ENCODE measurements at regions not wholly inside any gene's neighbourhood (a gene's known extent, or its start where the extent isn't known, plus 50 kb on each side); places are given as distances from the start of the nearest gene placed in this dataset.

GRCh38 chr6:140414966-140415620 lies 1040.6 kb upstream of the CITED2 start:
- H3K27ac ChIP-seq, result no peak overlapping the region
- no peak for ATAC-seq
- in situ Hi-C loops (cut with MboI; ENCODE audit: low sequenced_read_pairs in 4 of 4), result no loop called here
- H3K27me3 ChIP-seq, result no peaks in the 10 kb centered on the region
- no peaks in the 10 kb centered on the region for H3K9me3 ChIP-seq
- no peak for TF ChIP-seq CTCF (IDR thresholded peaks at IDR 0.05 in 4 of 5, conservative IDR thresholded peaks at IDR 0.05 in 1 of 5)
- TF ChIP-seq POLR2A (IDR thresholded peaks at IDR 0.05), result no peak
- H3K4me1 ChIP-seq, result no peaks in the 10 kb centered on the region
- intact Hi-C loops (cut with DNase I; ENCODE audit: low total_unique reads), result no loop called here
- no peak for DNase-seq
- H3K4me3 ChIP-seq, result no peak overlapping the region
- no peaks in the 10 kb centered on the region for H3K36me3 ChIP-seq

- Histone ChIP-seq H3K4me1 (no peaks in the 10 kb centered on the region), H3K27me3 (no peaks in the 10 kb centered on the region), H3K27ac (no peak overlapping the region), H3K36me3 (no peaks in the 10 kb centered on the region), H3K9me3 (no peaks in the 10 kb centered on the region), H3K4me3 (no peak overlapping the region)
- in situ Hi-C loops (cut with MboI; ENCODE audit: low sequenced_read_pairs in 4 of 4) (no loop called here), intact Hi-C loops (cut with DNase I; ENCODE audit: low total_unique reads) (no loop called here)
- ATAC-seq, result no peak
- TF ChIP-seq CTCF (IDR thresholded peaks at IDR 0.05 in 4 of 5, conservative IDR thresholded peaks at IDR 0.05 in 1 of 5) (no peak), POLR2A (IDR thresholded peaks at IDR 0.05) (no peak)
- no peak for DNase-seq
Observed at GRCh38 chr6:140403020-140403419, 1028.6 kb upstream of the CITED2 start.

GRCh38 chr6:140401761-140402160 lies 1027.3 kb upstream of the CITED2 start:
- Histone ChIP-seq H3K27me3 (no peaks in the 10 kb centered on the region), H3K27ac (no peak overlapping the region), H3K36me3 (no peaks in the 10 kb centered on the region), H3K9me3 (no peaks in the 10 kb centered on the region), H3K4me3 (no peak overlapping the region), H3K4me1 (no peaks in the 10 kb centered on the region)
- intact Hi-C loops (cut with DNase I; ENCODE audit: low total_unique reads) (no loop called here), in situ Hi-C loops (cut with MboI; ENCODE audit: low sequenced_read_pairs in 4 of 4) (no loop called here)
- DNase-seq (no peak), ATAC-seq (no peak)
- TF ChIP-seq CTCF (IDR thresholded peaks at IDR 0.05 in 4 of 5, conservative IDR thresholded peaks at IDR 0.05 in 1 of 5), result no peak
- TF ChIP-seq POLR2A (IDR thresholded peaks at IDR 0.05), result no peak

- ATAC-seq (no peak), DNase-seq (no peak)
- Histone ChIP-seq H3K27me3 (no peaks in the 10 kb centered on the region), H3K4me3 (no peak overlapping the region), H3K9me3 (no peaks in the 10 kb centered on the region), H3K27ac (no peak overlapping the region), H3K4me1 (no peaks in the 10 kb centered on the region), H3K36me3 (no peaks in the 10 kb centered on the region)
- in situ Hi-C loops (cut with MboI; ENCODE audit: low sequenced_read_pairs in 4 of 4) (no loop called here), intact Hi-C loops (cut with DNase I; ENCODE audit: low total_unique reads) (no loop called here)
- no peak for TF ChIP-seq POLR2A (IDR thresholded peaks at IDR 0.05)
- no peak for TF ChIP-seq CTCF (IDR thresholded peaks at IDR 0.05 in 4 of 5, conservative IDR thresholded peaks at IDR 0.05 in 1 of 5)
Observed at GRCh38 chr6:140398076-140398475, 1023.6 kb upstream of the CITED2 start.

- TF ChIP-seq CTCF (IDR thresholded peaks at IDR 0.05 in 4 of 5, conservative IDR thresholded peaks at IDR 0.05 in 1 of 5) (no peak), POLR2A (IDR thresholded peaks at IDR 0.05) (no peak)
- H3K36me3 ChIP-seq, result no peaks in the 10 kb centered on the region
- no peaks in the 10 kb centered on the region for H3K27me3 ChIP-seq
- H3K9me3 ChIP-seq, result no peaks in the 10 kb centered on the region
- no peak overlapping the region for H3K4me3 ChIP-seq
- no peak overlapping the region for H3K27ac ChIP-seq
- DNase-seq (no peak), ATAC-seq (no peak)
- intact Hi-C loops (cut with DNase I; ENCODE audit: low total_unique reads) (no loop called here), in situ Hi-C loops (cut with MboI; ENCODE audit: low sequenced_read_pairs in 4 of 4) (no loop called here)
- no peaks in the 10 kb centered on the region for H3K4me1 ChIP-seq
Observed at GRCh38 chr6:140397106-140397505, 1022.7 kb upstream of the CITED2 start.
